ENCODE measurements at regions not wholly inside any gene's neighbourhood (a gene's known extent, or its start where the extent isn't known, plus 50 kb on each side); places are given as distances from the start of the nearest gene placed in this dataset.

- H3K4me3 ChIP-seq (ENCODE audit: insufficient read depth, low read depth, low read length) = no peak overlapping the region
- ATAC-seq (ENCODE audit: low read depth) = no peak
- dilution Hi-C loops (cut with HindIII; ENCODE audit: low sequenced_read_pairs, unreplicated experiment) = no loop called here
Measured at GRCh38 chr12:84631020-84631419, 281.6 kb downstream of the SLC6A15 start.

More at GRCh38 chr12:84631020-84631419, 281.6 kb downstream of the SLC6A15 start:
- Histone ChIP-seq H3K4me2 (ENCODE audit: low read depth, low read length) (no peak overlapping the region), H3K4ac (ENCODE audit: low read depth, low read length) (no peak overlapping the region), H4K20me1 (ENCODE audit: insufficient read depth, low read length) (no peaks in the 10 kb centered on the region), H4K5ac (ENCODE audit: low read depth, low read length) (no peak overlapping the region), H3K9ac (ENCODE audit: low read depth, low read length) (no peak overlapping the region), H3K9me1 (ENCODE audit: insufficient read depth, low read length) (no peaks in the 10 kb centered on the region), H2AK9ac (replicated peaks; ENCODE audit: low read depth, low read length, poor library complexity) (no peak overlapping the region), H3K36me3 (ENCODE audit: control insufficient read depth, insufficient read depth, low read length) (no peaks in the 10 kb centered on the region), H3K18ac (ENCODE audit: low read depth, low read length) (no peak overlapping the region), H3K4me1 (ENCODE audit: control insufficient read depth, insufficient read depth, low read length) (no peaks in the 10 kb centered on the region), H2BK20ac (ENCODE audit: low read depth, low read length) (no peak overlapping the region), H2BK15ac (ENCODE audit: low read depth, low read length) (no peak overlapping the region), H4K91ac (ENCODE audit: insufficient read depth, low read depth, low read length) (no peak overlapping the region), H3K14ac (replicated peaks; ENCODE audit: low read depth, low read length) (no peak overlapping the region), H3K23ac (ENCODE audit: low read depth, low read length) (no peak overlapping the region), H2AK5ac (ENCODE audit: low read depth, low read length) (no peak overlapping the region), H3K27me3 (ENCODE audit: control insufficient read depth, insufficient read depth, low read length) (no peaks in the 10 kb centered on the region), H3K9me3 (ENCODE audit: control insufficient read depth, insufficient read depth, low read length) (no peaks in the 10 kb centered on the region), H2BK5ac (ENCODE audit: low read depth, low read length, poor library complexity, severe bottlenecking) (no peak overlapping the region), H4K8ac (ENCODE audit: low read depth in 2 of 2, low read length in 2 of 2) (no peak overlapping the region), H3K79me1 (ENCODE audit: low read depth in 1 of 2, low read length in 2 of 2) (no peaks in the 10 kb centered on the region), H3K27ac (ENCODE audit: insufficient read depth, low read length) (no peak overlapping the region), H3K56ac (ENCODE audit: extremely low read depth, insufficient read depth, low read length) (no peak overlapping the region), H2BK120ac (ENCODE audit: low read depth, low read length) (no peak overlapping the region), H2AFZ (replicated peaks; ENCODE audit: low read length, poor library complexity) (no peak overlapping the region)
- no peak for DNase-seq
- CTCF ChIA-PET = no interaction called here
- TF ChIP-seq RFX5 (IDR thresholded peaks at IDR 0.05; ENCODE audit: low read depth, low read length) = no peak
- no peak for TF ChIP-seq MAZ (IDR thresholded peaks at IDR 0.05; ENCODE audit: borderline replicate concordance, low read depth, low read length)
- TF ChIP-seq BHLHE40 (IDR thresholded peaks at IDR 0.05; ENCODE audit: low read depth, low read length) = no peak
- TF ChIP-seq, protein P1, sequence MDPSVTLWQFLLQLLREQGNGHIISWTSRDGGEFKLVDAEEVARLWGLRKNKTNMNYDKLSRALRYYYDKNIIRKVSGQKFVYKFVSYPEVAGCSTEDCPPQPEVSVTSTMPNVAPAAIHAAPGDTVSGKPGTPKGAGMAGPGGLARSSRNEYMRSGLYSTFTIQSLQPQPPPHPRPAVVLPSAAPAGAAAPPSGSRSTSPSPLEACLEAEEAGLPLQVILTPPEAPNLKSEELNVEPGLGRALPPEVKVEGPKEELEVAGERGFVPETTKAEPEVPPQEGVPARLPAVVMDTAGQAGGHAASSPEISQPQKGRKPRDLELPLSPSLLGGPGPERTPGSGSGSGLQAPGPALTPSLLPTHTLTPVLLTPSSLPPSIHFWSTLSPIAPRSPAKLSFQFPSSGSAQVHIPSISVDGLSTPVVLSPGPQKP (IDR thresholded peaks at IDR 0.05; ENCODE audit: borderline replicate concordance, low read depth, low read length) = no peak
- TF ChIP-seq RCOR1 (IDR thresholded peaks at IDR 0.05; ENCODE audit: insufficient replicate concordance, low read length) = no peak
- TF ChIP-seq MXI1 (IDR thresholded peaks at IDR 0.05; ENCODE audit: borderline replicate concordance, low read depth, low read length) = no peak
- no peak for TF ChIP-seq MAFK (IDR thresholded peaks at IDR 0.05; ENCODE audit: low read depth, low read length)
- TF ChIP-seq, protein P2, sequence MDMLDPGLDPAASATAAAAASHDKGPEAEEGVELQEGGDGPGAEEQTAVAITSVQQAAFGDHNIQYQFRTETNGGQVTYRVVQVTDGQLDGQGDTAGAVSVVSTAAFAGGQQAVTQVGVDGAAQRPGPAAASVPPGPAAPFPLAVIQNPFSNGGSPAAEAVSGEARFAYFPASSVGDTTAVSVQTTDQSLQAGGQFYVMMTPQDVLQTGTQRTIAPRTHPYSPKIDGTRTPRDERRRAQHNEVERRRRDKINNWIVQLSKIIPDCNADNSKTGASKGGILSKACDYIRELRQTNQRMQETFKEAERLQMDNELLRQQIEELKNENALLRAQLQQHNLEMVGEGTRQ (IDR thresholded peaks at IDR 0.05; ENCODE audit: low read depth, low read length) = no peak
- TF ChIP-seq CTCF (conservative IDR thresholded peaks at IDR 0.05; ENCODE audit: low read depth, low read length) = no peak
- no peak for TF ChIP-seq RAD21 (IDR thresholded peaks at IDR 0.05; ENCODE audit: low read length)
- TF ChIP-seq CEBPB (IDR thresholded peaks at IDR 0.05; ENCODE audit: low read depth, low read length) = no peak
- TF ChIP-seq SMC3 (IDR thresholded peaks at IDR 0.05; ENCODE audit: low read depth, low read length) = no peak
- TF ChIP-seq POLR2A (IDR thresholded peaks at IDR 0.05; ENCODE audit: low read depth, low read length) = no peak
- BruUV-seq (replicated peaks) = no TSS peak
- in situ Hi-C loops (cut with MboI; ENCODE audit: low sequenced_read_pairs) = no loop called here
- POLR2A ChIA-PET (ENCODE audit: unreplicated experiment) = no interaction called here
- intact Hi-C loops (cut with micrococcal nuclease) = no loop called here

All from IMR-90 (cell line).